GM18507 (cell line): ENCODE measurements at regions not wholly inside any gene's neighbourhood (a gene's known extent, or its start where the extent isn't known, plus 50 kb on each side); places are given as distances from the start of the nearest gene placed in this dataset.

Experiments
- DNase-seq: peaks from one replicate; pipeline ENCODE4 v3.0.0; 2011; ENCODE audit warnings: low read depth; ENCODE audit not compliant: insufficient read length; ENCODE audit errors: extremely low spot score
- FAIRE-seq: peaks from 2 replicates; lab custom pipeline; 2011; peaks lifted over from hg19 to GRCh38; lab: Jason Lieb, UNC

DNA sequence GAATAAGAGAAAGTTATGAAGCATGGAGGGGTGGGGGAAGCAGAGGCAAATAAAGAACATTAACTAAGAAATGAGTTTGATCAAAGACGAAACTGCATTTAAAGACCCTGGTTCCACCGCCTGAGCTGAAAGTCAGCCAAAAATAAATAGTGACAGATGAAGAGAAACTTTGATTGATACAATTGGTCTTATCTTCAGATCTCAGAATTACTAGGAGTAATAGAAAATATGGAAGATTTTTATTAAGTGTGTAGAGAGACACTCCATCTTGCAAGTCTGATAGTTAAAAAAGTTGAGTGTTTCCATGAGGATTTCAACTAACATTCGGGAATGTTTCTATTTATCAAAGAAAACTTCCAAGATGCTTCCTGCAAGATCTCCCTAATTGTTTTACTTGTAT is 418.2 kb upstream of the ADGRL2 start:
- no peak for DNase-seq
- no peak for FAIRE-seq

- DNase-seq, result no peak
- FAIRE-seq, result no peak
Measured at GRCh38 chr1:81381881-81382280, 418.9 kb upstream of the ADGRL2 start.

GRCh38 chr1:81380436-81380835 is 420.3 kb upstream of the ADGRL2 start:
- DNase-seq (no peak), FAIRE-seq (no peak)

DNA sequence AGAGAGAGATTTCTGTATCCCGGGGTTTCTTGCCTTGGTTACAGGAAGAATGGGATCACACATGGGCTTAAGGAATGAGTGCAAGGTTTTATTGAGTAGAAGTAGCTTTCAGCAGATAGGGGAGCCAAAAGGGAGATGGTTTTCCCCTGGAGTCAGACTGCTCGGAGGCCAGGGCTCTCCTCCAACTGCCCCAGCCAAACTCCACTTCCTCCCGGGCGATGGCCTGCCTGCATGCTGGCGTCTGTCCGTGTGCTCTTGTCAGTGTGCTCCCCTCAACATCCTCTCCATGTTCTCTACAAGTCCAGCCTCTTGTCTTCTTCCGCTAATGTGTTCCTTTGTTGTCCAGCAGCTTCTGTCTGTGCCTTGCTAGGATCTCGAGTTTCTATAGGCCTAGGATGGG is 421.3 kb upstream of the ADGRL2 start:
- no peak for DNase-seq
- no peak for FAIRE-seq

- FAIRE-seq (no peak), DNase-seq (no peak)
Measured at GRCh38 chr1:81377406-81377805, 423.3 kb upstream of the ADGRL2 start.

GRCh38 chr1:81375884-81376548 is 424.7 kb upstream of the ADGRL2 start:
- DNase-seq (no peak), FAIRE-seq (no peak)

- no peak for DNase-seq
- FAIRE-seq, result no peak
Measured at GRCh38 chr1:81374481-81374880, 426.3 kb upstream of the ADGRL2 start.

DNA sequence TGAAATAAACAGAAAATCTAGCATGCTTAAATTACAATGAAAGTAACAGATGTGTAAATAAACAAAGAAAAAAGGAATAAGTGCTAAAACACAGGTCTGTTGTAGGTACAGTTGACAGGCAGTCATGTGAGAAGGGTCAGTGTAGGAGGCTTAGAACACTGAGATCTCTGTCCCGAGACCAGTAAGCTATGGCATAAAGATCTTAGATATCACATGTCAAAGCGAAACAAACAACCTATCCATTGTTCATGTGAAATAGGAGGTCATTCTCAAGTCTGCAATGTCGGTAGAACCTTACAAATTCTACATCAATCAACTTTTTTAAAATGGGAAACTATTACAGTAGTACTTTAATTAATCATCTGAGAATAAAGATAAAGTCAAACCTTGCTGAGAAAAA is 428.9 kb upstream of the ADGRL2 start:
- no peak for DNase-seq
- no peak for FAIRE-seq

DNA sequence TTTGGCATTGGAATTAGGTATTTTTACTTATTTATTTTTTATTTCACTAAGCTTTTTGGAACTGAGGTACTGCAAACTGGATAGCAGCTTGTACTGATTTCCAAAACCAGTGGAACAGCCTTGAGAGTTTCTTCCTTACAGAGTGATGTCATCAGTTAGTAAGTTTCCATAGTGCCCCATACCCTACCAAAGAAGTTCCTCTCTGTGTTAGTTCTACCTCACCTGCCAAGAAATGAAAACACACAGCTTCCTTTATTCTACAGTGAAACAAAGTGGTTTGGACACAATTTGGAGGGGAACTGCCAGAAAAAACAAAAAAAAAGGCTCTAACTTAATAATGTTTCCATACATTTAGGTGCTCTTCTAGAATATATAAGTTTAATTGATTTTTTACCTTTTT is 430.9 kb upstream of the ADGRL2 start:
- FAIRE-seq, result no peak
- DNase-seq, result no peak

DNA sequence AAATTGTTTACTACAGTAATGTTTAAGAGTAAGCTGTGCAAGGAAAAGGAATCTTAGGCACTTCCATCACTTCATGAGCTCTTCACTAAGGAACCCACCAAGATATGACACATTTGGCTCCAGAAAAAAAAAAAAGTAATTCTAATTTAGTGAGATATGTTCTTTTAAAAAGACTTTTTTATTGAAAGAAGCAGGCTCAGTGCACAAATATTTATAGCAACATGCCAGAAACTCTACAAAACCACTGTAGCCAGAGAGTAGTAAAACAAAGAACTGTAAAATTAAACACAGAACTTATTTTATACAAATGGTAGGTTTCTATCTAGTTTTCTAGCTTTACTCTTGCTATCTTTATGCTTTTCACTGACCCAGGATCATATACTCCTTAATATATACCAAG is 434.6 kb upstream of the ADGRL2 start:
- FAIRE-seq (no peak), DNase-seq (no peak)

- FAIRE-seq (no peak), DNase-seq (no peak)
Measured at GRCh38 chr1:81364088-81364487, 436.6 kb upstream of the ADGRL2 start.

GRCh38 chr1:81358151-81358550 is 442.6 kb upstream of the ADGRL2 start:
- FAIRE-seq, result no peak
- DNase-seq, result no peak

DNA sequence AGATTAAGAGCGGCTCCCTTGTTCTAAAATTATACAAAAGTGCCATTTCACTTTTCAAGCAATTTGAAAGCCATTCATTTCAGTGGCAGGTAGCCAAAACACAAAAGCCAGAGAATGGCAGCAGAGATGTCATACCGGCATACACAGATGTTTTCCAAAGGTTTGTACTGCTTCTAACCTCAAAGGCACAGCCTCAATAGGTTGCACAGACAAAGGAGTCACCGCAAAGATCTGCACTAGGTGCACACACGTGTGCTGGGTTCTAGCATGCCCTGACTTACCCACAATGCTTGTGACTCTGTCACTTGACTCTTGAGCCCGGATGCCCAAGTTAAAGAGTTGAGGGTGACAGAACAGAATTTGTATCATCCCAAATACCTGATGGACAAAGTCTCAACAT is 448.9 kb upstream of the ADGRL2 start:
- DNase-seq (no peak), FAIRE-seq (no peak)

GRCh38 chr1:81349194-81349965 is 451.4 kb upstream of the ADGRL2 start:
- no peak for DNase-seq
- FAIRE-seq, result no peak

DNA sequence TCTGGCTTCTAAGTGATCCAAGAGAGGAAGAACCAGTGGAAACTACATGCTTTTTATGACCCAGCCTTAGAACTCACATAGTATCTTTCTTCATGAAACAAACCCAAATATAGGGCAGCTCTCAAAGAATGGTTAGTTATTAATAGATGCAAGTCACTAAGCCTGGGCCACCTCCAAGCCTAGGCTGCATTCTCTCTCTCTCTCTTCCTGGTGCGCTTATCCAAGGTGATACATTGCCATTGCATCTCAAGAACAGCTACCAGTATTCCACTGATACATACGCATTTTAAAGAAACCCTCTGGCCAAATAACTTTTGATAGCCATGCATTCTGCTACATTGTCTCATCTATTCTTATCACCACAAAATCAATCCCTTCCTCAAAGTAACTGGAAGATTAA is 455.6 kb upstream of the ADGRL2 start:
- no peak for DNase-seq
- FAIRE-seq, result no peak

GRCh38 chr1:81340239-81340638 is 460.5 kb upstream of the ADGRL2 start:
- DNase-seq, result no peak
- no peak for FAIRE-seq

DNA sequence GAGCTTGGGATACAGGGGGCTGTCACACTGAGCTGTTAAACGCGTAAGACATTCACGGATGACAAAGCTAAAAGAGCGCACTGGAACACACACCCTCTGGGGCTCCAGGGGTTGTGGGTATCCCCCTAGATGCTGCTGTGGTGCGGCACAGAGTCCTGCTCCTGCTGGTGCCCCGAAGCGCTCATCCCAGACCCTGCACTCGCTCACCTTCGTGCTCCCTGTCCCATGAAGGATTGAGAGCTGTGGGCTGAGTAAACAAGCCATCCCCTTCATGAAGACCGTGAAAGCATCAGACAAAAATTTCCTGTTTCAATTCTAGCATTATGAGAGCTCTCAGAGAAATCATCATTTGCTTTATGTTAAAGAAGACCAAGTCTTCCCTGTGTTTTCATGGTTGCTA is 463.5 kb upstream of the ADGRL2 start:
- FAIRE-seq (no peak), DNase-seq (no peak)

DNA sequence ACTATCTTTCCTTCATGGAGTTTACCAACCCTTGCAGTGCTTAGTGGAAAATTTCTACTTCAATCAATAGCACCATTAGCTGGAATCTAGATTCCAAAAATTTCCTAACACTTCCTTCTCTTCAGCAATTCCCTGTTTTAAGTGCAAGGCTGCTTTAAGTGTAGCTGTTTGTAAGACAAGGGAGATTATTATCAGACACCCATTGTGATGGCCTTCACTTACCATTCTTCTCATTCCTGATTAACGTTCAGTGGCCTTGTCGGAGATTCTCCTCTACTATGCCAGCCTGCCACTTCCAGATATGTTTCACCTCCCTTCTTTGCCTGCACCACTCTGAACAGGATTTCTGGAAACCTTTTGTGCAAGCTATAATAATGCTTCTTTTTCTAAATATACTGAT is 464.9 kb upstream of the ADGRL2 start:
- FAIRE-seq (no peak), DNase-seq (no peak)

DNA sequence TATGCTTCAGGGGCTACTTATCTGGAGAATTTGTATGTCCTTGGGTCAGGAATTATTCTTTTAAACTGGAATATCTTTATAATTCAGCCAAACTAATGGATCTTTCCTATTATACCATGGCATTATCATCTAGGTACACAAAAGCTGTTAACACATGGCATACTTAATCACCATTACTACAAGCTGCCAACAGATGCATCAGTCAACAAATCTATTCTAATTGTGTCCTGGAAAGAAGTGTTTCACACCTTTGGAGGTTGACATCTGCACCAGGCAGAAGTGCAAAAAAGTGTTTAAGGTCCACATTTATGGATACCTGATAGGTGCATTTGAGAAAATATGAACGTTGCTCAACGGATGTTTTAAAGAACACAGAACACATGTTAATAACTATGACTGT is 470.2 kb upstream of the ADGRL2 start:
- DNase-seq (no peak), FAIRE-seq (no peak)

DNA sequence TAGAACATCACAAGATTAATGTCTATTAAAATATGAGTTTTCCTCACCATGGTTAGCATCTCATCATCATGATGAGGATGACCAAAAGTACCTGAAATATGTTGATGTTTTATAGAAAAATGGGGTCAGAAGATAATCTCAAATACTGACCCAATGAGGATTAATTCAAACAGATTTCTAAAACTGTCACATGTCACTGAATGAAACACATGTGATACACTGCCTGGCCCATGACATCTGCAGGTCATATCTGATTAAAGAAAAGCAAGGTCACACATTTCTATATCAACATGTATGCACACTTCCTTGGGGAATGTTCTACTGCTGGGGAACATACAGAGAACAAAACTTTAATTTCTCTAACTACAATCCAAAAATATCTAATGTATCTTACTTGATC is 470.6 kb upstream of the ADGRL2 start:
- DNase-seq, result no peak
- FAIRE-seq, result no peak

GRCh38 chr1:81329041-81329440 is 471.7 kb upstream of the ADGRL2 start:
- FAIRE-seq (no peak), DNase-seq (no peak)
